ENCODE measurements at regions not wholly inside any gene's neighbourhood (a gene's known extent, or its start where the extent isn't known, plus 50 kb on each side); places are given as distances from the start of the nearest gene placed in this dataset.

DNA sequence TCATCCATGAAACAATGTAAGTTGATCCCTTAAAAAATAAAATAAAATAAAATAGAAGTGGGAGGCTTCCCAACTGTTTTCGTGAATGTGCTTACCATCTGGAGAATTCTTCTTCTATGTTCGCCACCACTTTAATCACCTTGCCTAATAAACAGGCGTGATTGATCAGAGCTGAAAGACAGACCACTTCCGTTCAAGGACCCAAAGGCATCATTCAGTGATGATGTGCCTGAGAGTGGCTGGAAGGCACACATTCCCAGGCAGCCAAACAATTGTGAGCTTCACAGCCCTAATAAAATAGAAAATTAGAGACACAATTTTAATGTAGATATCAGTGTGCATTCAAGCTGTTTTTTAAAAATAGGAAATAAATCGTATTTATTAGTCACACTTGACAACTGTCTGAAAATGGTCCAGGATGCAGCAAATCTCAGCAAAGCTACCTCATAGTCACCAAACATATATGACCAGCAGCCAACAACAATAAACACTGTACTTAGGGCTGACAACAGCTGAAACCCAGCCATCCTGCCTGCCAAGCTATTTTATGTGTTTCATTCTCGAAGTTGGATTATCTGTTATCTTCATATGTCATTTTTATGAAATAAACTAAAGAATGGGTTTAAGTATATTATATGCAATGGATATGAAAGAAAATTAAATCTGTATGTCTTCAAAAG, 163.2 kb upstream of the FAM9B start:
- no peak for DNase-seq

DNA sequence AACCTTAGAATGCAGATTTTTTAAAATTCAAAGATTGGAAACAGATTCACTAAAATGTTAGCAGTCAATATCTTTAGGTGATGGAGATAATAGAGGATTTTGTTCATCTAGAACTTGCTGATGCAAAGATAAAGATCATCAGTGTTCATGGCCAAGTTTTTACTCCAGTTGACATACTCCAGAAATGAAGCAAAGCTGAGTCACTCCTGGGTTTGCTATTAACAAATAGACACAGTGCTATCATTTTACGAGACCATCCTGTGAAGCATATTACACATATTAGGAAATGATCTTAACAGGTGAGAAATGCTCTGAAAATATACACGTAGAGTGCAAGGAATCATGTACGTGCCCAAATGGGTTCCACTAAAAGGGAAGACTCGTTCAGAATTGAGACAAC, 170.6 kb upstream of the FAM9B start:
- DNase-seq = no peak

DNA sequence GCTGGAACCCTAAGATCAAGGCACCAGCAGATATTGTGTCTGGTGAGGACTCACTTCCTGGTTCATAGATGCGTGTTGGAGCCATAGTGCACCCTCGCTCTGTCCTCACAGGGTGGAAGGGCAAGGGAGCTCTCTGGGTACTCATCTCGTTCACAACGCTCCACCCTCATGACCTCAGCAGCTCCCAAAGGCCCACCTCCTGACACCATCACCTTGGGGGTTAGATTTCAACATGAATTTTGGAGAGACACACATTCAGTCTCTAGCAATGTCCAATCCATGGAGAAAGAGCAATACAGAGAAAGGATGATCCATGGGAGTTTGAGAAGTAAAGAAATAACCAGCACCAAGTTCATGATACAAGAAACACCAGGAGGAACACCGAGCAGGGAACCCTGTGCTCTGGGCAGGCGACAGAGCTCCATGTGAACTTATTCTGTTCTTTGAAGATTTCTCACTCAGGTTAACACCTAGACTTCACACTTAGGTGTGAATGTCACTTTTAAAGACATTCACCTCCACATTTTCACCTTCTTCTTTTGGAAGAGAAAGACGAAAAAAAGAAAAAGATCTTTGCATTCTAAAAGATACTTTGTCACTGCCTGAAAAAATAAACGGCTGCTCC, 171.8 kb upstream of the FAM9B start:
- DNase-seq = no peak

DNA sequence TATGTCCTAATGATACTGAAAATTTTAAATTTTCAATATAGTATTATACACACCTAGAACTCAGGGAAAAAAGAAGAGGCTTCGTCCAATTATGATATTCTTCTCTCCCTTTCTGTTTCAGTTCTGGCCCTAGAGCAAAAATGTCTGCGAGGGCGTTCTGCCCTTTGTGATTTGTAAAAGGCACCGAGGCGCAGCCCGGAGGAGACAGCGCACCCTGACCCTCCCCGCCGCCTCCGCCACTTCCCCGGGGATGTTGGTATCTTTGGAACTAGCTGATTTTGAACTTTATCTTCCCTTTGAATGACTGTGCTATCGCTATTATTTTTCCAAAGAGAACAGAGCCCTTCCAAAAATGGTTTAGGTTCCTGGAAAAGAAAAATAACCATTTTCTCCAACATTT, 173.2 kb upstream of the FAM9B start:
- DNase-seq = no peak

DNA sequence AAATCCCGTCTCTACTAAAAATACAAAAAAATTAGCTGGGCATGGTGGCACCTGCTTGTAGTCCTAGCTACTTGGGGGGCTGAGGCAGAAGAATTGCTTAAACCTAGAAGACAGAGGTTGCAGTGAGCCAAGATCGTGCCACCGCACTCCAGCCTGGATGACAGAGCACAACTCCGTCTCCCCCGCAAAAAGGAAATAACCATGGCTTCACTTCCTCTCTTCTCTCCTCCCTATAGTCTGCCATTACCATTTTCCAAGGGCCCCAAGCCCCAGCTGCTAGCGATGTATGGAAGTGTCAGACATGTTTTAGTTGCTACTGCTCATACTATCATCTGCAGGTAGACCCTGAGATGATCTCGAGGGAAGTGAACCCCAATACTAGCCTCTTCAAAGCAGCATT, 177.3 kb upstream of the FAM9B start:
- no peak for DNase-seq

DNA sequence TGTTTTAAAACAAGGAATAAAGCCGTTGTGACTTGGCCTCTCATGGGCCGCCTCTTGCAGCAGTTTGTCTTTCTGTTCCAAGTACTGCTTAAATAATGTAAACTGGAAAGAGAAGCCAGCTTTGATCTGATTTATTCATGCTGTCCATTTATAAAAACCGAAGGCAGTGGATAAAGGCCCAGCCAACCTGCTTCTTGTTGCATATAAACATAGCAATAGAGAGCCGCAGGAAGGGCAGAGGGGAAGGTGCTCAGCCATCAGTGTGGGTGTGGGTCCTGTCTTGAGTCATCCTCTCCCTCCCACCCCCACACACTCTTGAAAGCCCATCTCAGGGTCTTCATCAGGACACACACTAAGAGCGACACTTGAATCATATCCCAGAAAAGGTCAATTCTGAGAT, 187.9 kb upstream of the FAM9B start:
- DNase-seq = no peak

DNA sequence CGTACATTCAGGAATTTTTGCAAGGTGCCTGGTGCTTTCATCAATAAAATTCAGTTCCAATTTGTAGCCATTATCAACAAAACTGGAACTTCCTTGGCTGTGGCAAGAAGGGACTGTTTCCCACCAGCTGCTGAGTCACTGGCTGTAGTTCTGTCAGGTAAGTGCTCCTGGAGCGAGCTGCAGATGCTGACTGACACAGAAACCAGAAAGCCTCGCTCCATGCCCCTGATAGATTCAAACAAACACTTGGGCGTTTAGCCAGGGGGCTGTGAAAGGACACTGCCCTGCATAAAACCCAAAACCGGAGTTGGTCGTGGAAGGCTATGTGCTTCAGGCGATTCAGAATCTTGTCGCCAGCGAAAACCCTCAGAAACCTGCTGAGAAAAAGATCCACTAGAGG, 188.4 kb upstream of the FAM9B start:
- no peak for DNase-seq

DNA sequence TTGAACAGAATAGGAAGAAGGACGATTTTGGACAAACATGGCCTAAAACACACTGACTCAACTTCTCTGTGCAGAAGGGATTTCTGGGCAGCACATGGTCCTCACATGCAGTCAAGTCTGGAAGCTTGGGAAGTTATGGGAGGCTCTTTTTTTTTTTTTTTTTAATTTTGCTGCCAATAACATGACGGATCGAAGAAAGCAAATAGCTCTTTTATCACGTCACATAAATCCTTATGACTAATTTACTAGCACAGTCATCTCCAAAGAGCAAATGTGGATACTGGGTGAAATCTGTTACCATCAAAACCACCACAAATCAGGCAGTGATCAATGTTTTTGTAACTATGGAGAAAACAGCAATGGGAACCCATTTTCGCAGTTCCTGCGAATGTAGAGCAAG, 193.3 kb upstream of the FAM9B start:
- DNase-seq = no peak

DNA sequence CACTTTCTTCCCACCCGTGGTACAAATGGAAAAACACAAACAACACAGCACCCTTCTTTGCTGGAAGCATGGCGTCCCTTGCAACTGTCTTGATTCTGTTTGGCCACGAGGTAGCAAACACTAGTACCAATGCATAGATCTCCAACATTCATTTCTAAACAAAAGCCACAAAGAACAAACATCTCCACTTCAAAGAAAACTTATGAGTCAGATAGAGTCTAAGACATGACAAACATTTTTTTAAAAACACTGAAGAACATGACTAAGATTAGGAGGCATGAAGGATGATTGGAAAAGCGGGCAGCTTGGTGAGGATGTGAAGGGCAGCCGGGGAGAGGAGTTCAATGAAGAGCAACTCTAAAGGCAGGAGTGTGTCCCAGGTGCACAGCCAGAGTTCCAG, 197.6 kb upstream of the FAM9B start:
- DNase-seq = no peak

DNA sequence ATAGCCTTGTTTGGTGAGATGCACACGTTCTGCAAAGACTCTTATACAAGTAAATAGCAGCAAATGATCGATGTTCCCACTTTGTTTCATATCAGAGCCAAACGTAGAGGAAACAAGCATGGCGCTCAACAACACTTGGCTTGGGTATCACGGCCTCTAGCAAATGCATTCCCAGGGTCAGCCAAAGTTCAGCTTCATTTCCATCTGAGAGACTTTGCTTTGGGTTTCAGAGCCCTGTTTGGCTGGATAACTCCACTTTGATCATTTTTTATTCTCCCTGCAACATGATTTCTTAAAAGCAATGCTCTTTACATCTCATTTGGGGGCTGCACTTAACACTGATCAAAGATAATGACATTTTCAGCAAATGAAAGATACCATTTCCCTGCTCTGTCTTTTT, 199.2 kb upstream of the FAM9B start:
- DNase-seq = no peak

DNA sequence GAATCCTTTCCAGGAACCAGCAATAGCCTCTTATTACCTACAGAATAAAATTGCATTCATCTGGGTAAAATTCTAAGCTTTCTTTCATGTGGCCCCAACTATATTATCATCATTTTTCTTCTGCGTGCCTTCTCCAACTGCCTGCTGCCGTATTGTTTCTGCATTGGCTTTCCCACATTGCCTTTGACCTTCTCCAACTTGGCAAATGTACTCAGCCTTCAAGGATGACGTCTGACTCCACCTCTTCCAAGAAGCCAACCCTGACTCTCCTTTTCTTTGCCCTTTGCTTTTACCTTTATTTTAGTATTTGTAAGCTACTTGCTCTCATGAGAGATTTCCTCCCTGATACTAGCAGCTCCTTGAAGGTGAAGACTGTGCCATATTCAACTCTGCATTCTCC, 200.4 kb upstream of the FAM9B start:
- DNase-seq = no peak

DNA sequence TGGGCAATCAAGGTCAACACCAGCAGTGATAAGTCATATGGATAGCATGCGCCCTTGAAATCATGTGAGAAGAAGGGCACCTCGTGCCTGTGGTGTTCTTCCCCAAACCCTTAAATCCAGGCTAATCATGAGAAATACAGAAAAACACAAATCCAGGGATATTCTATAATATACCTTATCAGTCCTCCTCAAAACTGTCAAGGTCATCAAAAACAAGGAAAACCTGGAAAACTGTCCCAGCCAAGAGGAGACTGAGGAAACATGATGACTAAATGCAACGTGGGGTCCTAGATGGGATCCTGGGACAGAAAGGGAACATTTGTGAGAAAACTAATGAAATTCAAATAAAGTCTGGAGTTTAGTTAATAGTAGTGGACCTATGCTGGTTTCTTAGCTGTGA, 201.8 kb upstream of the FAM9B start:
- DNase-seq = no peak

DNA sequence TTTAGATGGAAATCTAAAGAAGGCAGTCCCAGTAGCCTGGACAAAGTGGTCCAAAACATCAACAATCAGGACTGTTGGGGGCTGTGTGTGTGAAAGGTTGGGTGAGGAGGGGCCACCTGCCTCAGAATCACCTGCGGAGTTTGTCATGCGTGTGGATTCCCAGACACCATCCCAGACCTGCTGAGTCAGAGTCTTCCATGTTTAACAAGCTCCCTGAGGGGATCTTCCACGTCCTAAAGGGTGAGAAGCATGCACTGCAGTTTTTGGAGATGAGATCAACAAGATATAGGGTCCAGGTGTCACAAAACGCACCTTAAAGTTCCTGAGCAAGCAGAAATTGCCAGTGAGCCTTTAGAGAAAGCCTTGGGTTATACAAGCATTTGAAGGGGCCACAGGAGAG, 207.0 kb upstream of the FAM9B start:
- DNase-seq = no peak

DNA sequence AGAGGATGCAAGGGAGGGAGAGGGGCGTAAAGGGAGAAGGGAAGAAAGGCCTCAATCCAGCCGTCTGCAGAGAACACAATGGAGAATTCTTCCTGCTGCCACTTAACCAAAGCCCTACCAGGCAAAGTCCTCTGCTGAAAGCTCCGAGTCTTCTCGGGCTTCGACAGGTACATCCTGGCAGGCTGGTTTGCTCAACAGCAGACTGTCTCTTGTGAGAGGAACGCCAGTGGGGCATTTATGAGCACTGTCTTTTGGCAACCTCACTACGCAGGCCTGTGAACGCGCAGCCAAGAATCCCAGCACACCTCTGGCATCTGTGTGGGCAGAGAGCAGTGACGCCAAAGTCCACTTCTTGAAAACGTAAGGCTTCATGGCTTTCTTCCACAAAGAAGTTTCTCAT, 207.5 kb upstream of the FAM9B start:
- DNase-seq = no peak

DNA sequence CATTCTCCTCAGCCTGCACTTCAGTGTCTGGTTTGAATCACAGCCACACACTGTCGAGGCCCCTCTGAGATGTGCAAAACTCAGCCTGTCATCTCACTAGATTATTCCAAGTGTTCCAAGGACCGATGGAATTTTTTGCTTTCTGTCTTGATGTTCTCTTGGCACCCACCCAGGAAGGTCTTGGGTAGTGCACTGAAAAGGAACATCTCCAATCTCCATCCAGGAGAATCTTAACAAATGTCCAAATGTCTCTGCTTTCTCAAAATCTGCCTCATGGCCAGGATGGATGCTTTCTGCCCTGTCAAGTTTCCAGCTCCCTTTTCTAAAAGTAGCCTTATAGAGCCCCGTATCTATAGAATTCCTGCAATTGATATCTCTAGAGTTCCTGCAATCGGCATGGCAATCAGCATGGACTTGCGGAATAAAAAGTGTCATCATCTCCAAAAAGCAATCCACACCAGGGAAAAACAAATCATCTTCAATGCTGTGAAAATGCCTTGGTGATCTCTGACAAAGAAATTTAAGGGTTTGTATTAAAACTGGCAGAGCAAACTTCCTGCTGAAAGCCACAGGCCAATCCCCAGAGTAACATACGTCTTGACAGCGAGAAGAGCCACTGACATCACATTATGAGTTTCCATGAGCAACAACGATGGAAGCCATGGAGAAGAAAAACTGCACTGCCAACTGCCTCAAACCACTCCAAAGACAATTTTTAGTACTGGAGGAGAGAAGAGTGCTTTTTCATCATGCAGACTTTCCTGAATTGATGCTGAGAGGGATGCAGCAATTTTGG, 215.3 kb upstream of the FAM9B start:
- DNase-seq = no peak

DNA sequence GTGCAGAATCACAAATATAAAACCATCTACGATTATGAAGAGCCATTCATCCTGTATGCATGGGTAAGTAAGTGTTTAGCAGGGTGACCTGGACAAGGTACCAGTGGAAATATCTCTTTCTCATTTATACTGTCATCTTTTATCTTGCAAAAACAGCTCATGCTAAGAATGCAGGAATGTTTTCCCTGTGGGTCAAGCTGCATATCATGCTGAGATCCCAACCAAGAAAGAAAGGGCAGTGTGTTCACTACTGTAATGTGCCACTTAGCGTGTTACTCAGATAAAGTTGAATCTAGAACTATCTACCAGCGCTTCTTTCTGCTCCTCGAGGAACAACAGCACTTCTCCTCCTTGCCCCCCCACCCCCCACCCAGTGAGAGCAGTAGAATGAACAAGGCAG, 212.7 kb upstream of the TBL1X start:
- no peak for DNase-seq

DNA sequence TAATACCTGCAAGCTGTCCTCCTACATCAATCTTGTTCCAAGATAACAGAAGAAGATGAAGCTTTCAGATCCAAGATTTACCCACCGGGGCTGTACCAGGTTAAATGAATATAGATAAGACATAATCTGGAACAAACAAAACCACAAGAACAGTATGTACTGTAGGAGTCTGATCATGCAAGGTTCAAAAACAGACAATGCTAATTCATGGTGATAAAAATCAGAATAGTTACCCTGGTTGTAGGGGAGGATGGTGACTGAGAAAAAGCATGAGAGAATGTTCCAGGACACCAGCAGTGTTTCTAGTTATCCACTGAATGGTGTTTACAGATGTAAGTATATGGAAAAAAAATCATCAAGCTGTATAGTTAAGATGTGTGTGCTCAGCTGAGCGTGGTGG, 211.6 kb upstream of the TBL1X start:
- DNase-seq = no peak

DNA sequence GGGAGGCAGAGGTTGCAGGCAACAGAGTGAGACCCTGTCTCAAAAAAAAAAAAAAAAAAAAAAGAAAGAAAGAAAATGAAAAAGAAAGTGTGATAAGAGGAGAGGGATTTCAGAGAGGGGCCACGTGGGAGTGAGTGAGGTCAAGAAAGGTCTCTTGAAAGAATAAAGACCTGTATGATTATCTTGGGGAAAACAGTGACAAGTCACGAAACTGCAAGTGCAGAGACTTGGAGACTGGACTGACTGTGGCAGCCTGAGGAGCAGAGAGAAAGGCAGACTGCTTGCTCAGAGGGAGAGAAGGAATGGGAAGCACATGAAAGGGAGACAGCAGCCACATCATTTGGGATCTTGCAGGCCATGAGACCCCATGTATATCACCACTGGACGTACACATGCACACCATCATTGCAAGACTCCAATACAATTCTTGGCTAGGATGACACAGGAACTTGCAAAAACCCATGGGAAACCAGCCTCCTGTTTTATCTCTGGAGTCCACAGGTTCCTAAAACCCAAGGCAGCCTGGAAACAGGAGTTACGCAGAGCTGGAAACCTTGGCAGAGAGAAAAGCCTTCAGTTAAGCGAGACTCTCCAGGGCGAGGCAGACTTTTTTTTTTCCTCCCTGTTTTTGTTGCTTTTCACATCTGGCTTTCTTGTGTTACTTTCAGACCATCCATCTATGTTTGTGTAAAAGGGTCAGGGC, 207.0 kb upstream of the TBL1X start:
- no peak for DNase-seq

DNA sequence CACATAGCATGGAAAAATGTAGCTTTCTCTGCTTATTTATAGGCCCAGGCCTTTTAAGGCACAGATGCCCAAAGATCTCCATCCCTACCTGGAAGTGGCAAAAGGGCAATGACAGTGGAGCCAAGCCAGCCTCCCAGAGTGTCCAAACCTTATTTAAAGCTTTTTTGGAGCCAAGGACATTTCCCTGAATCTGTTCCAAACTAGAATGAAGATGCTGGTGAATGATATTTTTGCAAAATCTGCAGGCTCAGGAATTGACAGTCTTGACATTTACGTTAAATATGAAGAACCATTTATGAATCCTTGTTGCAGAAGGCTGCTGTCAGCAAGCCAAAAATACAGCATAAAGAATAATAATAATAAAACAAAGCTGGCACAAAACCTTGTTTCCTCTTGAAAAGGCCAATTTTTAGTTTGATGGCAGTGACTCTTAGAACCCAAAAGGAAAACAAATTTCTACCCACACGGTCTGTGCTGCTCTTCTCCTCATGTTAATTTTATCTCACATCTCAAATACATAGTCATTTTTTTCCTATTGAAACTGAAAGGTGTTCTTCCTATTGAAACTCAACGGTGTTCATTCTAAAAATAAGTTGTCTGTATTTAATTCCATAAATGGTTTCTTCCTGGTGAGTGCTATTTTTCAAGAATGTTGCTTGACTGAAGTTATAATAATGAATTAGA, 206.3 kb upstream of the TBL1X start:
- no peak for DNase-seq

DNA sequence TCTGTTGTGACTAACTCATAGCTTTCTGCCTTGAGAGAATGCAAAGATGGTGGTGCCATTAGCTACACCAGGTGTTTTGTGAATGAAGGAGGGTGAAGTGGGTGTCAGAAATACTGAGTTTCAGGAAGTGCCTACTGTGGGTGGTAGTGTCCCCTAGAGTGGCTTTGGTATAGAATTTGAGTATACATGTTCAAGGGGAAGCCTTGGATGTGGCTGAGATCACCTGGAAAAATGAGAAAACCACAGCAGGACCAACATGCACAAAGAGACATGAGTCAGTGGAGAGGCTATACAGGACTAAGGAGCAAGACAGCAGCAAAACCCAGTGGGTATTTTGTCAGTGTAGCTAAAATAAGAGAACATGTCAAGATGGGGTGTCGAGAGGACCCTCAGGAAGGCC, 204.3 kb upstream of the TBL1X start:
- DNase-seq = no peak

DNA sequence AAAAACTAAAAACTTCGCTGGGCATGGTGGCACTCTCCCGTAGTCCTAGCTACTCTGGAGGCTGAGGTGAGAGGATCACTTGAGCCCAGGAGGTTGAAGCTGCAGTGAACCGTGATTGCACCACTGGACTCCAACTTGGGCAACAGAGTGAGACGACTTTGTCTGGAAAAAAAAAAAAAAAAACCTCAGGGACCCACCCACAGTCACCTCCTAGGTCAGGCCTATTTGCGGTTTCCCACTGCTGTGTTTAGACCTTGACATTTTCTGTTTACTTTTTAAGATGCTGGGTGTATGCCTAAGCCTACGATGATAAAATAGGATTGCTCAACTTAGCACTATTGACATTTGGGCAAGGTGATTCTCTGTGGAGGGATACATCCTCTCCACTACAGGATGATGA, 197.4 kb upstream of the TBL1X start:
- no peak for DNase-seq

DNA sequence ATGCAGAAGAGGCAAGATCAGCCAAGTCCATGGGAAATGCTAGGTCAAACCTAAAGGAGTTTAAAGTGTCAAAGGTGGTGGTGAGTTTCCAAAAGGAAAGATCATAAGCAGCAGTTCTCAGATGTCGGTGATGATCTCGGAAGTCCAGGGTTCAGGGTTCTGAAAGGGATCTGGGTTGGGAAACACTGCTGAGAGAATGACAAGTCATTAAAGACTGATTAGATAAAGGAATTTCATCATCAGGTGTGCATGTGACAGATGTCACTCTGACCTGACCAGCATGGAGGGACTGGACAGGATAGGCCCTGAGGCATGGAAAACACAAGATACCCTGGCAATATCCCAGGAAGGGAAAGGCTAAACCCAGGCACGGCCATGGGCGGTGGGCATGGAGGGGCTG, 195.7 kb upstream of the TBL1X start:
- DNase-seq = no peak

Measured in NCI-H1105 (cell line).